Spleen (tissue), 11 donors: ENCODE measurements at regions not wholly inside any gene's neighbourhood (a gene's known extent, or its start where the extent isn't known, plus 50 kb on each side); places are given as distances from the start of the nearest gene placed in this dataset.

Experiments
- DNase-seq: peaks from one replicate; pipeline ENCODE4 v3.0.0-alpha.2; 2020
- H3K27ac ChIP-seq, 8 donors: fragments of 200-600 bp; sonication (generic) in 7 of 8; 1 replicate in 4 of 8; 2 replicates in 4 of 8; pipeline versions ENCODE4 v1.5.0 to v1.8.0; 2016 to 2021; ENCODE audit warnings: inconsistent platforms in 4 of 8, mild to moderate bottlenecking in 4 of 8, moderate library complexity in 1 of 8
- H3K27me3 ChIP-seq, 7 donors: fragments of 200-600 bp; sonication (generic) in 6 of 7; replicated peaks in 1 of 7; 1 replicate in 4 of 7; 2 replicates in 3 of 7; pipeline versions ENCODE4 v1.5.0 to v1.8.0; 2016 to 2021; ENCODE audit warnings: inconsistent platforms in 3 of 7, mild to moderate bottlenecking in 1 of 7
- H3K36me3 ChIP-seq, 6 donors: fragments of 200-600 bp; sonication (generic) in 5 of 6; 1 replicate in 4 of 6; 2 replicates in 2 of 6; pipeline versions ENCODE4 v1.5.0 to v1.8.0; 2016 to 2021; ENCODE audit warnings: inconsistent platforms in 2 of 6
- H3K4me1 ChIP-seq, 6 donors: fragments of 200-600 bp; sonication (generic) in 5 of 6; 1 replicate in 3 of 6; 2 replicates in 3 of 6; pipeline versions ENCODE4 v1.5.0 to v1.8.0; 2016 to 2021; ENCODE audit warnings: inconsistent platforms in 3 of 6
- H3K4me3 ChIP-seq, 8 donors: fragments of 200-600 bp; sonication (generic) in 7 of 8; 1 replicate in 4 of 8; 2 replicates in 4 of 8; pipeline versions ENCODE4 v1.5.0 to v1.8.0; 2016 to 2021; ENCODE audit warnings: inconsistent platforms in 4 of 8, mild to moderate bottlenecking in 4 of 8, moderate library complexity in 2 of 8
- H3K9me3 ChIP-seq, 8 donors: fragments of 200-600 bp; sonication (generic) in 7 of 8; 1 replicate in 4 of 8; 2 replicates in 4 of 8; pipeline versions ENCODE4 v1.5.0 to v1.8.0; 2016 to 2021; ENCODE audit warnings: inconsistent platforms in 4 of 8
- CTCF ChIP-seq, 11 experiments: fragments of 200-600 bp in 7 of 11; fragments of 450-650 bp in 4 of 11; sonication (generic) in 4 of 11; IDR thresholded peaks in 8 of 11; conservative IDR thresholded peaks in 3 of 11; 1 replicate in 7 of 11; 2 replicates in 4 of 11; pipeline versions ENCODE4 v1.4.0 to v1.8.0; 2016 to 2021; ENCODE audit warnings: antibody characterized with exemption in 11 of 11, inconsistent platforms in 4 of 11, mild to moderate bottlenecking in 1 of 11
- POLR2A ChIP-seq, 3 donors: fragments of 450-650 bp; IDR thresholded peaks; one replicate each; pipeline ENCODE4 v1.5.1; 2017; ENCODE audit warnings: antibody characterized with exemption in 3 of 3, mild to moderate bottlenecking in 1 of 3
- POLR2AphosphoS5 ChIP-seq, 3 donors: sonication (generic); formaldehyde crosslinking; IDR thresholded peaks; one replicate each; pipeline ENCODE4 v1.5.1; 2017; ENCODE audit warnings: antibody characterized with exemption in 3 of 3
- WGBS, 5 donors: extraction: QIAGEN DNeasy Blood & Tissue Kit in 3 of 5; methylation state at CpG; one replicate each; pipeline versions ENCODE4 v1.1.5 to v1.1.7; 2013 to 2018; 5-methylcytosine and 5-hydroxymethylcytosine counted together
- intact Hi-C: fragments of 100-400 bp; cut with DNase I; formaldehyde crosslinking; loops from one replicate; pipeline ENCODE4 v1.15.0; 2023; ENCODE audit warnings: low total_unique reads
- donor health status: healthy with polysubstance abuse.
- donor health status: DM: no; HTN: no; CAD: no; lungs with moderate emphysema.
- donor health status: DM: no; HTN: no; CAD: no.
- donor health status: Bipolar disorder and iron deficiency.
- donor health status: healthy.
- donor health status: DM: no; HTN: no; CAD: no.
- donor health status: DM: yes; HTN: yes; CAD: no.

DNA sequence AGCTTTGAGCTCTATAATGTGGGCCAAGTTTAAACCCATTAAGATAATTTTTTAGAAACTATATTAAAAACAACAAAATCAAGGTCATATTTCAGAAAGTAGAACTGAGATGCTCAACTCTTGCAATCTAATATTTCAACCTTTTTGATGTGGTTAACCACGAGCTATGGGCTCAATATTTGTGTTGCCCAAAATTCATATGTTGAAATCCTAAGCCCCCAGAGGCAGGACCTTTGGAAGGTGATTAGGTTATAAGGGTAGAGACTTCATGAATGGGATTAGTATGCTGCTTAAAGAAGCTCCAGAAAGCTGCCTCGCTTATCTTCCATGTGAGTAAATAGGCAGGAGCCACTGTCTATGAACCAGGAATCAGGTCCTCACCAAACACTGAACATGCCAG, 284.4 kb downstream of the CRPPA start:
- Histone ChIP-seq H3K36me3 (no peaks in the 10 kb centered on the region), H3K9me3 (no peaks in the 10 kb centered on the region), H3K4me1 (no peaks in the 10 kb centered on the region), H3K27ac (no peak overlapping the region), H3K4me3 (no peak overlapping the region), H3K27me3 (no peaks in the 10 kb centered on the region)
- intact Hi-C loops = no loop called here
- TF ChIP-seq POLR2AphosphoS5 (IDR thresholded peaks at IDR 0.05) (no peak), POLR2A (IDR thresholded peaks at IDR 0.05) (no peak)
- no peak for DNase-seq
- WGBS, 5 donors = 60 to 77% (median 64%) methylated on average over 2 of the region's 2 CpGs

GRCh38 chr7:16135658-16136057, 285.7 kb downstream of the CRPPA start:
- DNase-seq = no peak
- no peak overlapping the region for H3K27ac ChIP-seq
- TF ChIP-seq CTCF (IDR thresholded peaks at IDR 0.05 in 8 of 11, conservative IDR thresholded peaks at IDR 0.05 in 3 of 11) (no peak), POLR2AphosphoS5 (IDR thresholded peaks at IDR 0.05) (no peak), POLR2A (IDR thresholded peaks at IDR 0.05) (no peak)
- no peaks in the 10 kb centered on the region for H3K4me1 ChIP-seq
- no peaks in the 10 kb centered on the region for H3K36me3 ChIP-seq
- no peaks in the 10 kb centered on the region for H3K9me3 ChIP-seq
- intact Hi-C loops = no loop called here
- no peak overlapping the region for H3K4me3 ChIP-seq
- no peaks in the 10 kb centered on the region for H3K27me3 ChIP-seq

DNA sequence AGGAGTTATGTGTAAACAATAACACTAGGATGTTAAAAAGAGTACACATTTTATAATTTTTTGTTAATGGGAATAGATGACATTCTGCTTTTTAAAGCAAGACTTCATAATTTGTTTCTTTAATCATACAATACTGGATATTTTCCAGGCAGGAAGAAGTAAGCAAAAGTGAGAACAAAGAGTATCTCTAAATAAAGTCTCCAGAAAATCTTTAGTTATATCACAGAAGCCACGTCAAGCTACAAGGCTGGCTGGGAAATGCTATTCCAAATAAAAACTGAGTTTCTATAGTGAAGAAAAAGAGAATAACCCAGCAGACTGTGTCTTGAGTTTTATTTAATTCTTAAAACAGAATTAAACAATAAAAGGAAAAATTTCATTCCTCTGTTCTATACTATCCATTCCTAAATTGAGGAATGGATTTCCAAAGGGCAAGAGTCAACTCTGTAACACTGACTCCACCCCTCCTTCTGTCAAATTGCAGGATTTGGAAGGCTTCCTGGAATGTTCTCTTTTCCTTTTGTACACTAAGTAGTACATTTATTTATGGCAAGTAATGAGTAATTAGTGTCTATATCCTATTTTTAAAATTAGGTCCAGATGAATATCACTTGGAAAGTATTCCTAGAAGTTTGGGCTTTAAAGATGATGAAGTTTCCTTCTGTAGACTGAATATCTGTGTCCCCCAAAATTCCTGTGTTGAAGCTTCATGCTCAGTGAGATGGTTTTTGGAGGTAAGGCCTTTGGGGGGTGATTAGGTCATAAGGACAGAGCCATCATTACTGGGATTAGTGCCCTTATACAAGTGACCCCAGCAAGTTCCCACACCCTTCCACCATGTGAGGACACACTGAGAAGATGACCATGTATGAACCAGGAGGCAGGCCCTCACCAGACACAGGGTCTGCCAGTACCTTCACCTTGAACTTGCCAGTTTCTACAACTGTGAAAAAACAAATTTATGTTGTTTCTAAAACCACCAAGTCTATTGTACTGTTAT, 290.9 kb downstream of the CRPPA start:
- intact Hi-C loops = no loop called here
- TF ChIP-seq CTCF (IDR thresholded peaks at IDR 0.05 in 8 of 11, conservative IDR thresholded peaks at IDR 0.05 in 3 of 11) (no peak), POLR2AphosphoS5 (IDR thresholded peaks at IDR 0.05) (no peak), POLR2A (IDR thresholded peaks at IDR 0.05) (no peak)
- H3K9me3 ChIP-seq = peaks cover 0 to 18% (median 8%) of the 10 kb centered on the region in 8 donors
- no peak for DNase-seq
- no peaks in the 10 kb centered on the region for H3K27me3 ChIP-seq
- no peak overlapping the region for H3K27ac ChIP-seq
- H3K36me3 ChIP-seq = no peaks in the 10 kb centered on the region
- H3K4me1 ChIP-seq = no peaks in the 10 kb centered on the region
- H3K4me3 ChIP-seq = no peak overlapping the region
- WGBS, 5 donors = 62 to 79% (median 71%) methylated on average over 1 of the region's 1 CpG

- TF ChIP-seq CTCF (IDR thresholded peaks at IDR 0.05 in 8 of 11, conservative IDR thresholded peaks at IDR 0.05 in 3 of 11) = no peak
- TF ChIP-seq POLR2AphosphoS5 (IDR thresholded peaks at IDR 0.05) = no peak
- TF ChIP-seq POLR2A (IDR thresholded peaks at IDR 0.05) = no peak
- Histone ChIP-seq H3K27ac (no peak overlapping the region), H3K4me3 (no peak overlapping the region), H3K9me3 (peaks cover 0 to 18% (median 8%) of the 10 kb centered on the region in 8 donors), H3K27me3 (no peaks in the 10 kb centered on the region), H3K4me1 (no peaks in the 10 kb centered on the region), H3K36me3 (no peaks in the 10 kb centered on the region)
- no peak for DNase-seq
- WGBS, 5 donors = 66 to 81% (median 68%) methylated on average over 4 of the region's 4 CpGs
- intact Hi-C loops = no loop called here
Measured at GRCh38 chr7:16129431-16130110, 291.8 kb downstream of the CRPPA start.
